Loucy (cell line): ENCODE measurements at regions not wholly inside any gene's neighbourhood (a gene's known extent, or its start where the extent isn't known, plus 50 kb on each side); places are given as distances from the start of the nearest gene placed in this dataset.

Source experiments
- CTCF ChIP-seq: fragments of 200-600 bp; sonication (generic); conservative IDR thresholded peaks from 2 replicates; pipeline ENCODE4 v1.5.1; 2014; ENCODE audit warnings: mild to moderate bottlenecking, antibody characterized with exemption, low read length
- EZH2phosphoT487 ChIP-seq: fragments of 200-600 bp; IDR thresholded peaks from 2 replicates; pipeline ENCODE4 v1.6.1; 2018; ENCODE audit warnings: antibody characterized with exemption, mild to moderate bottlenecking, moderate library complexity, borderline replicate concordance

GRCh38 chr5:67372887-67373286 is 176.3 kb upstream of the CD180 start:
- TF ChIP-seq CTCF (no peak), EZH2phosphoT487 (no peak)
